IMR-90 (cell line): ENCODE measurements at regions not wholly inside any gene's neighbourhood (a gene's known extent, or its start where the extent isn't known, plus 50 kb on each side); places are given as distances from the start of the nearest gene placed in this dataset.

Experiments used
- MAZ ChIP-seq: IDR thresholded peaks from 2 replicates; pipeline ENCODE4 v1.6.1; 2012; ENCODE audit warnings: low read depth, mild to moderate bottlenecking, low read length, improper control_type of control experiment, moderate library complexity, borderline replicate concordance
- NFE2L2 ChIP-seq: fragments of 150-350 bp; IDR thresholded peaks from 2 replicates; pipeline ENCODE4 v1.6.1; 2016; ENCODE audit warnings: low read depth, mild to moderate bottlenecking, low read length
- POLR2A ChIP-seq: IDR thresholded peaks from 2 replicates; pipeline ENCODE4 v1.6.1; 2012; ENCODE audit warnings: mild to moderate bottlenecking, low read depth, low read length
- RAD21 ChIP-seq: IDR thresholded peaks from 2 replicates; pipeline ENCODE4 v1.6.1; 2012; ENCODE audit warnings: low read length, improper control_type of control experiment
- RCOR1 ChIP-seq: IDR thresholded peaks from 2 replicates; pipeline ENCODE4 v1.6.1; 2012; ENCODE audit warnings: mild to moderate bottlenecking, low read length, improper control_type of control experiment; ENCODE audit not compliant: insufficient replicate concordance
- RFX5 ChIP-seq: IDR thresholded peaks from 2 replicates; pipeline ENCODE4 v1.8.0; 2012; ENCODE audit warnings: low read depth, mild to moderate bottlenecking, low read length, moderate library complexity
- SMC3 ChIP-seq: fragments of 150-350 bp; IDR thresholded peaks from 2 replicates; pipeline ENCODE4 v1.6.1; 2016; ENCODE audit warnings: low read depth, mild to moderate bottlenecking, antibody characterized with exemption, low read length, moderate library complexity
- TF ChIP-seq, protein P1 (sequence below): fragments of 150-350 bp; IDR thresholded peaks from 2 replicates; pipeline ENCODE4 v1.6.1; 2017; ENCODE audit warnings: mild to moderate bottlenecking, antibody characterized with exemption, low read length, low read depth
- TF ChIP-seq, protein P2 (sequence below): conservative IDR thresholded peaks from 2 replicates; pipeline ENCODE4 v1.5.1; 2012; ENCODE audit warnings: mild to moderate bottlenecking, low read depth, low read length, improper control_type of control experiment

DNA sequence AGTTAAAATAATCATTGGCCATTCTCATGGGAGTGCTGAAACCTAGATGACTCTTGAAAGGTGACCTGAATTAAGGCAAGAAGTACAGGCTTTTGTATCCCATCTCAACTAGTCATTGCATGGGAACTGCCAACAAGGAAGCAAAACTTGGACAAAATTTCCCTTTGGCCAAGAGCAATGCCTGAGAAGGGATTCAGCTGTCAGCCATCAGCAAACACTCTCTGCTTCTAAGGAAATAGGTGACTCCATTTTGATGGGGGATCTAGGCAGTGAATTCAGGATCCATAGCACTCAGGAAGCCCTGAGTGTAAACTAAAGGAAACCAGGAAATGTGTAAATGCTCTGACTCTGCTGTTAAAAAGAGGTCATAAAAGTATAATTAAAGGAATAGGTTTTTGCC, 221.5 kb upstream of the TMEM229A start:
- TF ChIP-seq RAD21 (no peak), POLR2A (no peak), RCOR1 (no peak), NFE2L2 (no peak), MAZ (no peak), RFX5 (no peak), SMC3 (no peak)
- TF ChIP-seq, protein P1, sequence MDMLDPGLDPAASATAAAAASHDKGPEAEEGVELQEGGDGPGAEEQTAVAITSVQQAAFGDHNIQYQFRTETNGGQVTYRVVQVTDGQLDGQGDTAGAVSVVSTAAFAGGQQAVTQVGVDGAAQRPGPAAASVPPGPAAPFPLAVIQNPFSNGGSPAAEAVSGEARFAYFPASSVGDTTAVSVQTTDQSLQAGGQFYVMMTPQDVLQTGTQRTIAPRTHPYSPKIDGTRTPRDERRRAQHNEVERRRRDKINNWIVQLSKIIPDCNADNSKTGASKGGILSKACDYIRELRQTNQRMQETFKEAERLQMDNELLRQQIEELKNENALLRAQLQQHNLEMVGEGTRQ, result no peak
- TF ChIP-seq, protein P2, sequence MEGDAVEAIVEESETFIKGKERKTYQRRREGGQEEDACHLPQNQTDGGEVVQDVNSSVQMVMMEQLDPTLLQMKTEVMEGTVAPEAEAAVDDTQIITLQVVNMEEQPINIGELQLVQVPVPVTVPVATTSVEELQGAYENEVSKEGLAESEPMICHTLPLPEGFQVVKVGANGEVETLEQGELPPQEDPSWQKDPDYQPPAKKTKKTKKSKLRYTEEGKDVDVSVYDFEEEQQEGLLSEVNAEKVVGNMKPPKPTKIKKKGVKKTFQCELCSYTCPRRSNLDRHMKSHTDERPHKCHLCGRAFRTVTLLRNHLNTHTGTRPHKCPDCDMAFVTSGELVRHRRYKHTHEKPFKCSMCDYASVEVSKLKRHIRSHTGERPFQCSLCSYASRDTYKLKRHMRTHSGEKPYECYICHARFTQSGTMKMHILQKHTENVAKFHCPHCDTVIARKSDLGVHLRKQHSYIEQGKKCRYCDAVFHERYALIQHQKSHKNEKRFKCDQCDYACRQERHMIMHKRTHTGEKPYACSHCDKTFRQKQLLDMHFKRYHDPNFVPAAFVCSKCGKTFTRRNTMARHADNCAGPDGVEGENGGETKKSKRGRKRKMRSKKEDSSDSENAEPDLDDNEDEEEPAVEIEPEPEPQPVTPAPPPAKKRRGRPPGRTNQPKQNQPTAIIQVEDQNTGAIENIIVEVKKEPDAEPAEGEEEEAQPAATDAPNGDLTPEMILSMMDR, result no peak
